Neural cell (in vitro differentiated cells): ENCODE measurements at regions not wholly inside any gene's neighbourhood (a gene's known extent, or its start where the extent isn't known, plus 50 kb on each side); places are given as distances from the start of the nearest gene placed in this dataset.

Experiments used
- H2AFZ ChIP-seq: fragments of 200-600, 300-800 bp; sonication (generic), shearing (Covaris generic); 2 replicates; pipeline ENCODE4 v1.6.0; 2014; ENCODE audit warnings: low read depth, mild to moderate bottlenecking, antibody characterized with exemption, low read length, moderate library complexity
- H3F3A ChIP-seq: fragments of 200-600 bp; shearing (Covaris generic); 2 replicates; pipeline ENCODE4 v1.6.1; 2016; ENCODE audit warnings: mild to moderate bottlenecking, moderate library complexity, mixed read lengths, antibody characterized with exemption, low read length; ENCODE audit not compliant: insufficient read depth, poor library complexity, severe bottlenecking
- H3K27ac ChIP-seq: fragments of 200-600, 300-800 bp; sonication (generic), shearing (Covaris generic); 2 replicates; pipeline ENCODE4 v1.5.1; 2014; ENCODE audit warnings: mild to moderate bottlenecking, low read length, moderate library complexity
- H3K27me3 ChIP-seq: fragments of 300-800, 200-600 bp; sonication (generic), shearing (Covaris generic); 2 replicates; pipeline ENCODE4 v1.6.0; 2014; ENCODE audit warnings: mild to moderate bottlenecking, low read depth, low read length, moderate library complexity; ENCODE audit not compliant: insufficient read depth
- H3K36me3 ChIP-seq: fragments of 300-800, 200-600 bp; sonication (generic), shearing (Covaris generic); 2 replicates; pipeline ENCODE4 v1.5.1; 2014; ENCODE audit warnings: mild to moderate bottlenecking, antibody characterized with exemption, low read length, moderate library complexity; ENCODE audit not compliant: insufficient read depth
- H3K4me2 ChIP-seq: fragments of 300-800, 200-600 bp; sonication (generic), shearing (Covaris generic); 2 replicates; pipeline ENCODE4 v1.6.0; 2014; ENCODE audit warnings: mild to moderate bottlenecking, low read length
- H3K4me3 ChIP-seq: fragments of 300-800, 200-600 bp; sonication (generic), shearing (Covaris generic); 2 replicates; pipeline ENCODE4 v1.5.1; 2014; ENCODE audit warnings: mild to moderate bottlenecking, low read length, moderate library complexity
- H3K79me2 ChIP-seq: fragments of 200-600 bp; shearing (Covaris generic); replicated peaks from 2 replicates; pipeline ENCODE4 v1.6.0; 2014; ENCODE audit warnings: mild to moderate bottlenecking, low read length, moderate library complexity; ENCODE audit not compliant: insufficient read depth
- H3K9ac ChIP-seq: fragments of 300-800, 200-600 bp; sonication (generic), shearing (Covaris generic); 2 replicates; pipeline ENCODE4 v1.6.1; 2016; ENCODE audit warnings: mild to moderate bottlenecking, low read length, mixed read lengths
- H3K9me2 ChIP-seq: fragments of 200-600 bp; shearing (Covaris generic); 2 replicates; pipeline ENCODE4 v1.6.1; 2016; ENCODE audit warnings: mild to moderate bottlenecking, low read length, mixed read lengths; ENCODE audit not compliant: insufficient read depth
- H3K9me3 ChIP-seq: fragments of 200-600, 300-800 bp; sonication (generic), shearing (Covaris generic); 2 replicates; pipeline ENCODE4 v1.6.1; 2016; ENCODE audit warnings: mild to moderate bottlenecking, mixed run types, low read length, moderate library complexity, mixed read lengths
- H4K20me1 ChIP-seq: fragments of 200-600 bp; shearing (Covaris generic); 2 replicates; pipeline ENCODE4 v1.6.1; 2016; ENCODE audit warnings: mild to moderate bottlenecking, mixed run types; ENCODE audit not compliant: insufficient read depth
- CTCF ChIP-seq: fragments of 450-650 bp; IDR thresholded peaks from 2 replicates; pipeline ENCODE4 v1.5.1; 2014; ENCODE audit warnings: antibody characterized with exemption, mild to moderate bottlenecking, moderate library complexity; ENCODE audit not compliant: poor library complexity, severe bottlenecking
- EP300 ChIP-seq: fragments of 450-650 bp; conservative IDR thresholded peaks from 2 replicates; pipeline ENCODE4 v1.6.1; 2014; ENCODE audit warnings: antibody characterized with exemption, mild to moderate bottlenecking, moderate library complexity; ENCODE audit not compliant: poor library complexity, severe bottlenecking
- EZH2 ChIP-seq: fragments of 200-600, 300-800 bp; shearing (Covaris generic), sonication (generic); IDR thresholded peaks from 2 replicates; pipeline ENCODE4 v1.6.1; 2014; ENCODE audit warnings: antibody characterized with exemption, low read length, borderline replicate concordance, mild to moderate bottlenecking; ENCODE audit not compliant: insufficient read depth, poor library complexity, severe bottlenecking
- MXI1 ChIP-seq: fragments of 450-650 bp; conservative IDR thresholded peaks from 2 replicates; pipeline ENCODE4 v1.6.1; 2014; ENCODE audit warnings: antibody characterized with exemption, mild to moderate bottlenecking; ENCODE audit not compliant: poor library complexity, severe bottlenecking
- POLR2AphosphoS5 ChIP-seq: IDR thresholded peaks from 2 replicates; pipeline ENCODE4 v1.6.1; 2012
- RAD21 ChIP-seq: fragments of 450-650 bp; conservative IDR thresholded peaks from 2 replicates; pipeline ENCODE4 v1.6.1; 2014; ENCODE audit warnings: antibody characterized with exemption, mild to moderate bottlenecking, moderate library complexity
- SMC3 ChIP-seq: fragments of 450-650 bp; conservative IDR thresholded peaks from 2 replicates; pipeline ENCODE4 v1.6.1; 2014; ENCODE audit warnings: antibody characterized with exemption, mild to moderate bottlenecking, moderate library complexity; ENCODE audit not compliant: poor library complexity
- TAF1 ChIP-seq: IDR thresholded peaks from 2 replicates; pipeline ENCODE4 v1.6.1; 2012; ENCODE audit warnings: low read depth
- TF ChIP-seq, protein P1 (sequence below): IDR thresholded peaks from 2 replicates; pipeline ENCODE4 v1.6.1; 2012; ENCODE audit warnings: borderline replicate concordance

GRCh38 chr11:80937842-80938241, 1497.0 kb upstream of the TENM4 start:
- Histone ChIP-seq H3K36me3 (no peaks in the 10 kb centered on the region), H3K9ac (no peak overlapping the region), H3K4me2 (no peak overlapping the region), H2AFZ (no peak overlapping the region), H3F3A (no peaks in the 10 kb centered on the region), H3K27ac (no peak overlapping the region), H3K9me3 (no peaks in the 10 kb centered on the region), H3K9me2 (no peaks in the 10 kb centered on the region), H3K4me3 (no peak overlapping the region), H4K20me1 (no peaks in the 10 kb centered on the region), H3K27me3 (no peaks in the 10 kb centered on the region), H3K79me2 (no peaks in the 10 kb centered on the region)
- TF ChIP-seq EZH2 (no peak), EP300 (no peak)

GRCh38 chr11:80930038-80930437, 1489.2 kb upstream of the TENM4 start:
- no peaks in the 10 kb centered on the region for H3K9me3 ChIP-seq
- no peak overlapping the region for H3K4me3 ChIP-seq
- no peaks in the 10 kb centered on the region for H4K20me1 ChIP-seq
- TF ChIP-seq RAD21: no peak
- TF ChIP-seq SMC3: no peak
- no peak for TF ChIP-seq CTCF
- TF ChIP-seq MXI1: no peak
- no peak for TF ChIP-seq EP300
- TF ChIP-seq, protein P1, sequence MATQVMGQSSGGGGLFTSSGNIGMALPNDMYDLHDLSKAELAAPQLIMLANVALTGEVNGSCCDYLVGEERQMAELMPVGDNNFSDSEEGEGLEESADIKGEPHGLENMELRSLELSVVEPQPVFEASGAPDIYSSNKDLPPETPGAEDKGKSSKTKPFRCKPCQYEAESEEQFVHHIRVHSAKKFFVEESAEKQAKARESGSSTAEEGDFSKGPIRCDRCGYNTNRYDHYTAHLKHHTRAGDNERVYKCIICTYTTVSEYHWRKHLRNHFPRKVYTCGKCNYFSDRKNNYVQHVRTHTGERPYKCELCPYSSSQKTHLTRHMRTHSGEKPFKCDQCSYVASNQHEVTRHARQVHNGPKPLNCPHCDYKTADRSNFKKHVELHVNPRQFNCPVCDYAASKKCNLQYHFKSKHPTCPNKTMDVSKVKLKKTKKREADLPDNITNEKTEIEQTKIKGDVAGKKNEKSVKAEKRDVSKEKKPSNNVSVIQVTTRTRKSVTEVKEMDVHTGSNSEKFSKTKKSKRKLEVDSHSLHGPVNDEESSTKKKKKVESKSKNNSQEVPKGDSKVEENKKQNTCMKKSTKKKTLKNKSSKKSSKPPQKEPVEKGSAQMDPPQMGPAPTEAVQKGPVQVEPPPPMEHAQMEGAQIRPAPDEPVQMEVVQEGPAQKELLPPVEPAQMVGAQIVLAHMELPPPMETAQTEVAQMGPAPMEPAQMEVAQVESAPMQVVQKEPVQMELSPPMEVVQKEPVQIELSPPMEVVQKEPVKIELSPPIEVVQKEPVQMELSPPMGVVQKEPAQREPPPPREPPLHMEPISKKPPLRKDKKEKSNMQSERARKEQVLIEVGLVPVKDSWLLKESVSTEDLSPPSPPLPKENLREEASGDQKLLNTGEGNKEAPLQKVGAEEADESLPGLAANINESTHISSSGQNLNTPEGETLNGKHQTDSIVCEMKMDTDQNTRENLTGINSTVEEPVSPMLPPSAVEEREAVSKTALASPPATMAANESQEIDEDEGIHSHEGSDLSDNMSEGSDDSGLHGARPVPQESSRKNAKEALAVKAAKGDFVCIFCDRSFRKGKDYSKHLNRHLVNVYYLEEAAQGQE: no peak
- TF ChIP-seq POLR2AphosphoS5: no peak
- TF ChIP-seq TAF1: no peak
- no peaks in the 10 kb centered on the region for H3K27me3 ChIP-seq
- H3K9me2 ChIP-seq: no peaks in the 10 kb centered on the region
- H2AFZ ChIP-seq: no peak overlapping the region
- no peaks in the 10 kb centered on the region for H3K36me3 ChIP-seq
- no peak overlapping the region for H3K4me2 ChIP-seq
- H3F3A ChIP-seq: peaks cover 3% of the 10 kb centered on the region
- H3K9ac ChIP-seq: no peak overlapping the region
- no peaks in the 10 kb centered on the region for H3K79me2 ChIP-seq
- H3K27ac ChIP-seq: no peak overlapping the region
